Testis (tissue), 2 donors: ENCODE measurements at regions not wholly inside any gene's neighbourhood (a gene's known extent, or its start where the extent isn't known, plus 50 kb on each side); places are given as distances from the start of the nearest gene placed in this dataset.

Experiments
- DNase-seq: peaks from one replicate; pipeline ENCODE4 v3.0.0-alpha.2; 2019
- H3K27ac ChIP-seq, 2 donors: fragments of 200-600 bp; sonication (generic); one replicate each; pipeline ENCODE4 v1.5.1; 2019
- H3K27me3 ChIP-seq: fragments of 200-600 bp; sonication (generic); one replicate; pipeline ENCODE4 v1.5.1; 2019
- H3K36me3 ChIP-seq: fragments of 200-600 bp; sonication (generic); one replicate; pipeline ENCODE4 v1.5.1; 2017; ENCODE audit warnings: low read depth; ENCODE audit errors: missing control alignments
- H3K4me1 ChIP-seq: fragments of 200-600 bp; sonication (generic); one replicate; pipeline ENCODE4 v1.5.1; 2019
- H3K4me3 ChIP-seq, 2 donors: fragments of 200-600 bp; sonication (generic); one replicate each; pipeline ENCODE4 v1.5.1; 2017 to 2019
- H3K9me3 ChIP-seq: fragments of 200-600 bp; sonication (generic); one replicate; pipeline ENCODE4 v1.5.1; 2017
- POLR2A ChIP-seq: fragments of 450-650 bp; IDR thresholded peaks from one replicate; pipeline ENCODE4 v1.6.1; 2017; ENCODE audit warnings: antibody characterized with exemption, mild to moderate bottlenecking, moderate library complexity
- WGBS, 2 donors: methylation state at CpG; one replicate each; pipeline ENCODE4 v1.1.5; 2018; 5-methylcytosine and 5-hydroxymethylcytosine counted together
- intact Hi-C: fragments of 100-400 bp; cut with DNase I; formaldehyde crosslinking; loops from one replicate; pipeline ENCODE4 v1.15.1; 2023; ENCODE audit warnings: low total_unique reads
- TF ChIP-seq, protein P1 (sequence below), 3 experiments: fragments of 450-650 bp in 2 of 3; fragments of 200-600 bp in 1 of 3; sonication (generic) in 1 of 3; IDR thresholded peaks; one replicate each; pipeline ENCODE4 v1.5.1; 2016 to 2019; ENCODE audit warnings: antibody characterized with exemption in 3 of 3, mild to moderate bottlenecking in 2 of 3, moderate library complexity in 1 of 3

GRCh38 chr16:49932946-49933345 is 77.0 kb upstream of the ZNF423 start:
- Histone ChIP-seq H3K9me3 (no peaks in the 10 kb centered on the region), H3K4me1 (peaks cover 11% of the 10 kb centered on the region), H3K27me3 (no peaks in the 10 kb centered on the region), H3K27ac (no peak overlapping the region), H3K36me3 (no peaks in the 10 kb centered on the region), H3K4me3 (no peak overlapping the region)
- intact Hi-C loops = no loop called here
- TF ChIP-seq, protein P1, sequence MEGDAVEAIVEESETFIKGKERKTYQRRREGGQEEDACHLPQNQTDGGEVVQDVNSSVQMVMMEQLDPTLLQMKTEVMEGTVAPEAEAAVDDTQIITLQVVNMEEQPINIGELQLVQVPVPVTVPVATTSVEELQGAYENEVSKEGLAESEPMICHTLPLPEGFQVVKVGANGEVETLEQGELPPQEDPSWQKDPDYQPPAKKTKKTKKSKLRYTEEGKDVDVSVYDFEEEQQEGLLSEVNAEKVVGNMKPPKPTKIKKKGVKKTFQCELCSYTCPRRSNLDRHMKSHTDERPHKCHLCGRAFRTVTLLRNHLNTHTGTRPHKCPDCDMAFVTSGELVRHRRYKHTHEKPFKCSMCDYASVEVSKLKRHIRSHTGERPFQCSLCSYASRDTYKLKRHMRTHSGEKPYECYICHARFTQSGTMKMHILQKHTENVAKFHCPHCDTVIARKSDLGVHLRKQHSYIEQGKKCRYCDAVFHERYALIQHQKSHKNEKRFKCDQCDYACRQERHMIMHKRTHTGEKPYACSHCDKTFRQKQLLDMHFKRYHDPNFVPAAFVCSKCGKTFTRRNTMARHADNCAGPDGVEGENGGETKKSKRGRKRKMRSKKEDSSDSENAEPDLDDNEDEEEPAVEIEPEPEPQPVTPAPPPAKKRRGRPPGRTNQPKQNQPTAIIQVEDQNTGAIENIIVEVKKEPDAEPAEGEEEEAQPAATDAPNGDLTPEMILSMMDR (IDR thresholded peaks at IDR 0.05) = no peak
- no peak for TF ChIP-seq POLR2A
- peak; percentile 66 for DNase-seq
- 29 to 37% methylated on average over 4 of the region's 4 CpGs for WGBS, 2 donors

DNA sequence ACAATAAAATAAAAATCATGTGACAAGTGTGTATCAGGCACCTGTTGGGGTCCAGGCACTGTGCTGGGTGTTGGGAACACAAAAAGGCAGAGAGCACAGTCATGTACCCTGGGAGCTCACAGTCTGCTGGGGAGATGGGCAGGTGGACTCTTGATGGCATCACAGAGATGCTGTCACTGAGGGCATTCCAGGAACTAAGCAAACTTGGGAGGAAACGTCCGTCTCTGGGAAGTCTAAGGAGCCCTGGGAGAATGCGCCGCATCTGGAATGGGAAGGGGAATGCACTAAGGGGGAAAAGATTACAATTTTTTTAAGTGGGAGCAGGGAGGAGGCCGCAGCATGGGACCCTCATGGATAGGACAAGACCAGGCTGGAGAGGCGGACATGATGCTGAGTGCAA is 80.9 kb upstream of the ZNF423 start:
- Histone ChIP-seq H3K4me1 (peaks cover 11% of the 10 kb centered on the region), H3K27ac (no peak overlapping the region), H3K27me3 (no peaks in the 10 kb centered on the region), H3K4me3 (no peak overlapping the region), H3K36me3 (no peaks in the 10 kb centered on the region), H3K9me3 (no peaks in the 10 kb centered on the region)
- WGBS, 2 donors = 93 to 98% methylated on average over 6 of the region's 6 CpGs
- intact Hi-C loops = no loop called here
- TF ChIP-seq POLR2A = no peak
- TF ChIP-seq, protein P1 (IDR thresholded peaks at IDR 0.05) = no peak
- no peak for DNase-seq

DNA sequence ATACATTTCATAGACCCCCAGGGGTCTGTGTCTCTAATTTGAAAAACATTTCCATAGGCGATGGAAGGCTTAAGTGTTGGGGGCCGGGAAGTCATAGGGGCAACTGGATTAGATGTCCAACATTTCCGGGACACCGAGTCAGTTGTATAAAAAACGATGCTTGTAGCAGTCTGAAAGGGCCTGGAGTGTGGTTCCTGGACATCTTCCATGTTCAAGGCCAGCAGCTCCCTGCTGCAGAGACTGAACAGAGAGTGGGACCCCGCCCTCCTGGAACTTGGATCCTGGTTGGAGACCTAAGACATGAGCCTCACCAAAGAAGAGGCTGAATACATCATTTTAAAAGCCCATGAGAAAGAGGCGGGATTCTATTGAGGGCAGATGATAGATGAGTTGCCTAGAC is 82.0 kb upstream of the ZNF423 start:
- DNase-seq = no peak
- WGBS, 2 donors = 81 to 91% methylated on average over 7 of the region's 7 CpGs
- H3K9me3 ChIP-seq = no peaks in the 10 kb centered on the region
- intact Hi-C loops = no loop called here
- no peaks in the 10 kb centered on the region for H3K27me3 ChIP-seq
- TF ChIP-seq, protein P1 (IDR thresholded peaks at IDR 0.05) = no peak
- TF ChIP-seq POLR2A = no peak
- H3K4me1 ChIP-seq = peaks cover under 1% of the 10 kb centered on the region
- H3K36me3 ChIP-seq = no peaks in the 10 kb centered on the region
- H3K4me3 ChIP-seq = no peak overlapping the region
- H3K27ac ChIP-seq = no peak overlapping the region

GRCh38 chr16:49939495-49939894 is 83.6 kb upstream of the ZNF423 start:
- H3K36me3 ChIP-seq = no peaks in the 10 kb centered on the region
- intact Hi-C loops = no loop called here
- 100% methylated on average over 2 of the region's 2 CpGs for WGBS, 2 donors
- no peak overlapping the region for H3K27ac ChIP-seq
- DNase-seq = no peak
- H3K27me3 ChIP-seq = no peaks in the 10 kb centered on the region
- H3K9me3 ChIP-seq = no peaks in the 10 kb centered on the region
- no peak overlapping the region for H3K4me3 ChIP-seq
- H3K4me1 ChIP-seq = no peaks in the 10 kb centered on the region
- no peak for TF ChIP-seq POLR2A
- TF ChIP-seq, protein P1 (IDR thresholded peaks at IDR 0.05) = no peak

GRCh38 chr16:49940464-49941224 is 84.4 kb upstream of the CNEP1R1 start:
- no peak overlapping the region for H3K4me3 ChIP-seq
- WGBS, 2 donors = 93% methylated on average over 13 of the region's 13 CpGs

More at GRCh38 chr16:49940464-49941224, 84.4 kb upstream of the CNEP1R1 start:
- intact Hi-C loops = no loop called here
- H3K4me1 ChIP-seq = no peaks in the 10 kb centered on the region
- TF ChIP-seq POLR2A = no peak
- TF ChIP-seq, protein P1 (IDR thresholded peaks at IDR 0.05) = no peak
- H3K9me3 ChIP-seq = no peaks in the 10 kb centered on the region
- H3K27ac ChIP-seq = no peak overlapping the region
- no peak for DNase-seq
- H3K36me3 ChIP-seq = no peaks in the 10 kb centered on the region
- H3K27me3 ChIP-seq = no peaks in the 10 kb centered on the region
